HT1080 (cell line): ENCODE measurements at regions not wholly inside any gene's neighbourhood (a gene's known extent, or its start where the extent isn't known, plus 50 kb on each side); places are given as distances from the start of the nearest gene placed in this dataset. TPM values are rescaled to one million over a fixed set of nuclear protein-coding genes. Genes with fewer than 3 reads are reported as not detected.

Source experiments
- DNase-seq: peaks from one replicate; pipeline ENCODE4 v3.0.0-alpha.2; 2015; ENCODE audit warnings: low read depth
- small RNA-seq: library from RNA; depleted of rRNA; stranded (forward); fragments of <200 nt; gene quantifications from one replicate; pipeline ENCODE3, GENCODE V24; 2014

DNA sequence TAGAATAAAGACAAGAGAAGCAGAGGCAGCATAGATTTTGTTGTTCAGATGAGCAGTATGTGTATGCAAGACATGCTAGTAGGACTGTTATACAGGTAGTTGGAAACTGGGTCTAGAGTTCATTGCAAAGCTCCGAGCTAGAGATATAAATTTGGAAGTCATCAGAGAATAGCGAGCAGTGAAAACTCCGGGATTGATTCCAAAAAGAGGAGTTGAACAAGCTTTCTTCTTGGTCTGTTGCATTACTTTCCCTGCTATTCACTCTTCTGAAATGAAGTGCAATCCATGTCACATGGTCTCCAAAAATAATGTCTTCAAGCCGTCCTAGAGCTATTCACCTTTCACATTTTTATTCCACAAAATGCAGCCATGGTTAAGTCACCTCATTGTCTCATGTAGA lies 67.9 kb upstream of the ZNF462 start:
- no peak for DNase-seq

GRCh38 chr9:106796771-106797170 lies 66.2 kb upstream of the ZNF462 start:
- no peak for DNase-seq

- DNase-seq, result no peak
Measured at GRCh38 chr9:106797299-106797698, 65.7 kb upstream of the ZNF462 start.

DNA sequence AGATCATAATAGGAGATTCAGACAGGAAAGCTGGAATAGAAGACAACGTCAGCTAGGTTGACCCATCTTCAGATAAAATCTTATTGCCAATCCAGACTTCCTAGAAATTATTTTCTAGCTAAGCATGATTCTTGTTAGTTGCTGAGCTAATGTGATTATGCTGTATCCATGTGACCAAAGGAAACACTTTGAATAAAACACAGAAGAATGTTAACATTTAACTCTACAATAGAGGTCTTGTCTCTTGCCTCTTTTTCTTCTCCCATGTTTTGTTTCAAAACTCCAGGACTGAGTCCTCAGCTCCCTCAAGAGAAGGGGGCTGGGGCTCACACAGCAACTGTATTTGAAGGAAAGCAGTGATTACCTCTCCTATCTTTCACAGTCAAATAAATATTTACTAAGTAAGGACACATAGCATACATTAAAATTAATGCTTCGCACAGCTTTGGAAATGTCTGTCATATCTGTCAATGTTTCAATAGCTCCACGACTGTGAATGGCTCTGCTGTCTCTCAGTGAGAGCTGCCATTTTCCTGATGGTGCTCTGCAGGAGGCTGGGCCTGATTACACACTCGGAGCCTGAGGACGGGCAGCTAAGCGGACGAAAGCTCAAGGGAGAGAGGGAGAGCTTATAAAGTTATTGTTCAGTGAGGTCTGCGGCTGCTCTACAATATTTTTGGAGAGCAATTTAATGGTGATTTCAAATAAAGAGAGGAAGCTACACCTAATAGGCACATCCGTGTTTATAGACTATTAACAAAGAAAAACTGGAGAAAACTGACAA lies 64.8 kb upstream of the ZNF462 start:
- no peak for DNase-seq

- DNase-seq, result peak; percentile 78
Measured at GRCh38 chr9:106799152-106799551, 63.8 kb upstream of the ZNF462 start.

DNA sequence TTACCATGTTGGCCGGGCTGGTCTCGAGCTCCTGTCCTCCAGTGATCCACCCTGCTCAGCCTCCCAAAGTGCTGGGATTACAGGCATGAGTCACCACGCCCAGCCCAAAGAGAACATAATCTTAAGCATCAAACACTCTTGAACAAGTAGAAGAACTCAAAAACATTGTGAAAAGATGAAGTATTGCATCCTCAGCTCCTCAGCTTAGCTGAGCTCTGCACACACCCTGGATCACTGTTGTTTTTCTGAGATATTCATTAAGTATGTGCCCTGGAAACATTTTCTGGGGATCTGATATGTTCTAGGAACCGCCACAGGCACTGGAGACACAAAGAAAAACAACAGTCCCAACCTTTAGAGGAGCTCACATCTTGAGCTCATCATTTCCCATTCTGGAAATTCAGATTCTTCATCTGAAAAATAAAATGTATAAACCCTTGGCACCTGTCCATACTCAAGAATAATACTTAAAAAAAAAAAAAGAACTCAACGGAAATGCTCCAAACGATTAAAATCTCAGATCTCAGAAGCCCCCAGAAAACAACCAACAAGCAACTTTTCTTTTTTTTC lies 62.2 kb upstream of the ZNF462 start:
- DNase-seq, result no peak

DNA sequence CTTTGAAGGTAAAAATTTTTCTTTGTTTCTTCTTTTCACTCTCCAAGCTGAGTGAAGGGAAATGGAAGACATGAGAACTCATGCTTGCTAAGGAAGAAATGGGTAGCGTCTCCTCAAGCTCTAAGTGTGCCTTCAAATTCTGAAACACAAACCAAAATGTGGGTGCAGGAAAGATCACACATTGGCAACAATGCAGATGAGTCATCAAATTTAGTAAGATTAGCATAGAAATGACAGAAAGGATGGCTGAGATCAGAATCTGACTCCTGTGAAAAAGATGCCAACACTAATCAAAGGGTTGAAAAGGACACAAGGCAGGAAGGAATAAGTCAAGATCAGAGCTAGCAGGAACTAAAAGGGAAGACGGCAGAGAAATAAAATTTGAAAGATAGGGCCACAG lies 61.1 kb upstream of the ZNF462 start:
- no peak for DNase-seq

Small RNAs in the stretch of these regions (small RNA-seq; reads per million reads assigned to genes)
- gene MIR8081, result not detected
